Stomach (tissue), 4 donors: ENCODE measurements at regions not wholly inside any gene's neighbourhood (a gene's known extent, or its start where the extent isn't known, plus 50 kb on each side); places are given as distances from the start of the nearest gene placed in this dataset.

Experiments used
- CTCF ChIP-seq, 7 experiments: fragments of 450-650 bp in 4 of 7; fragments of 200-600 bp in 3 of 7; sonication (generic) in 3 of 7; IDR thresholded peaks; one replicate each; pipeline ENCODE4 v1.5.1; 2016 to 2019; ENCODE audit warnings: antibody characterized with exemption in 7 of 7, control low read depth in 2 of 7, mild to moderate bottlenecking in 1 of 7
- POLR2A ChIP-seq, 4 donors: fragments of 450-650 bp; IDR thresholded peaks; one replicate each; pipeline ENCODE4 v1.6.1; 2016; ENCODE audit warnings: antibody characterized with exemption in 4 of 4, control low read depth in 2 of 4, mild to moderate bottlenecking in 1 of 4, moderate library complexity in 1 of 4
- POLR2AphosphoS5 ChIP-seq, 3 donors: sonication (generic); formaldehyde crosslinking; IDR thresholded peaks; one replicate each; pipeline ENCODE4 v1.6.1; 2016; ENCODE audit warnings: antibody characterized with exemption in 3 of 3

GRCh38 chr4:14008494-14008893, 381.0 kb upstream of the BOD1L1 start:
- TF ChIP-seq CTCF (IDR thresholded peaks at IDR 0.05) (no peak), POLR2A (IDR thresholded peaks at IDR 0.05) (no peak), POLR2AphosphoS5 (IDR thresholded peaks at IDR 0.05) (no peak)
